Spleen (tissue), 11 donors: ENCODE measurements at regions not wholly inside any gene's neighbourhood (a gene's known extent, or its start where the extent isn't known, plus 50 kb on each side); places are given as distances from the start of the nearest gene placed in this dataset.

ENCODE experiments used
- DNase-seq: peaks from one replicate; pipeline ENCODE4 v3.0.0-alpha.2; 2020
- H3K27ac ChIP-seq, 8 donors: fragments of 200-600 bp; sonication (generic) in 7 of 8; 1 replicate in 4 of 8; 2 replicates in 4 of 8; pipeline versions ENCODE4 v1.5.0 to v1.8.0; 2016 to 2021; ENCODE audit warnings: inconsistent platforms in 4 of 8, mild to moderate bottlenecking in 4 of 8, moderate library complexity in 1 of 8
- H3K27me3 ChIP-seq, 7 donors: fragments of 200-600 bp; sonication (generic) in 6 of 7; replicated peaks in 1 of 7; 1 replicate in 4 of 7; 2 replicates in 3 of 7; pipeline versions ENCODE4 v1.5.0 to v1.8.0; 2016 to 2021; ENCODE audit warnings: inconsistent platforms in 3 of 7, mild to moderate bottlenecking in 1 of 7
- H3K36me3 ChIP-seq, 6 donors: fragments of 200-600 bp; sonication (generic) in 5 of 6; 1 replicate in 4 of 6; 2 replicates in 2 of 6; pipeline versions ENCODE4 v1.5.0 to v1.8.0; 2016 to 2021; ENCODE audit warnings: inconsistent platforms in 2 of 6
- H3K4me1 ChIP-seq, 6 donors: fragments of 200-600 bp; sonication (generic) in 5 of 6; 1 replicate in 3 of 6; 2 replicates in 3 of 6; pipeline versions ENCODE4 v1.5.0 to v1.8.0; 2016 to 2021; ENCODE audit warnings: inconsistent platforms in 3 of 6
- H3K4me3 ChIP-seq, 8 donors: fragments of 200-600 bp; sonication (generic) in 7 of 8; 1 replicate in 4 of 8; 2 replicates in 4 of 8; pipeline versions ENCODE4 v1.5.0 to v1.8.0; 2016 to 2021; ENCODE audit warnings: inconsistent platforms in 4 of 8, mild to moderate bottlenecking in 4 of 8, moderate library complexity in 2 of 8
- H3K9me3 ChIP-seq, 8 donors: fragments of 200-600 bp; sonication (generic) in 7 of 8; 1 replicate in 4 of 8; 2 replicates in 4 of 8; pipeline versions ENCODE4 v1.5.0 to v1.8.0; 2016 to 2021; ENCODE audit warnings: inconsistent platforms in 4 of 8
- POLR2A ChIP-seq, 3 donors: fragments of 450-650 bp; IDR thresholded peaks; one replicate each; pipeline ENCODE4 v1.5.1; 2017; ENCODE audit warnings: antibody characterized with exemption in 3 of 3, mild to moderate bottlenecking in 1 of 3
- POLR2AphosphoS5 ChIP-seq, 3 donors: sonication (generic); formaldehyde crosslinking; IDR thresholded peaks; one replicate each; pipeline ENCODE4 v1.5.1; 2017; ENCODE audit warnings: antibody characterized with exemption in 3 of 3
- WGBS, 5 donors: extraction: QIAGEN DNeasy Blood & Tissue Kit in 3 of 5; methylation state at CpG; one replicate each; pipeline versions ENCODE4 v1.1.5 to v1.1.7; 2013 to 2018; 5-methylcytosine and 5-hydroxymethylcytosine counted together
- intact Hi-C: fragments of 100-400 bp; cut with DNase I; formaldehyde crosslinking; loops from one replicate; pipeline ENCODE4 v1.15.0; 2023; ENCODE audit warnings: low total_unique reads
- TF ChIP-seq, protein P1 (sequence below), 11 experiments: fragments of 200-600 bp in 7 of 11; fragments of 450-650 bp in 4 of 11; sonication (generic) in 4 of 11; IDR thresholded peaks in 8 of 11; conservative IDR thresholded peaks in 3 of 11; 1 replicate in 7 of 11; 2 replicates in 4 of 11; pipeline versions ENCODE4 v1.4.0 to v1.8.0; 2016 to 2021; ENCODE audit warnings: antibody characterized with exemption in 11 of 11, inconsistent platforms in 4 of 11, mild to moderate bottlenecking in 1 of 11
- donor health status: healthy with polysubstance abuse.
- donor health status: DM: no; HTN: no; CAD: no; lungs with moderate emphysema.
- donor health status: DM: no; HTN: no; CAD: no.
- donor health status: Bipolar disorder and iron deficiency.
- donor health status: healthy.
- donor health status: DM: no; HTN: no; CAD: no.
- donor health status: DM: yes; HTN: yes; CAD: no.

DNA sequence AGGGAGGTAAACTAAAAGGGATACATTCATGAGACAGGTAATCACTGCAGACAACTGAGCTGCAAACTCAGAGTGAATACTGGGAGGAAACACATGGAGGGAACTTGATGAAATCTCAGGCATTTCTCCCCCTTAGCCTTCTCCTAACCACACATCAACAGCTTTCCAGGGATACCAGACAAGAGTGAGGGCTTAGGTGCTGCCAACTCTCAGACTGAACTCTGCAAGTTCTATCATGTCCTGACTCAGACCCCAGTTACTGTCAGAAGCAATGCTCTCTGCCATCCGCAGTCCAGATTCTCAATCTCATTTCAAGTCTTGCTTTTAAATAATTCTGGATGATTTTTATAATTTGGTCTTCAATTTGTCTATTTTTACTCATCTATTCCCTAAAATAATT is 267.3 kb downstream of the LTN1 start:
- DNase-seq, result no peak
- Histone ChIP-seq H3K9me3 (no peaks in the 10 kb centered on the region), H3K27ac (no peak overlapping the region), H3K27me3 (no peaks in the 10 kb centered on the region), H3K4me3 (no peak overlapping the region), H3K36me3 (no peaks in the 10 kb centered on the region), H3K4me1 (no peaks in the 10 kb centered on the region)
- 90 to 100% (median 97%) methylated on average over 1 of the region's 1 CpG for WGBS, 5 donors
- TF ChIP-seq POLR2AphosphoS5 (IDR thresholded peaks at IDR 0.05) (no peak), POLR2A (IDR thresholded peaks at IDR 0.05) (no peak)
- TF ChIP-seq, protein P1, sequence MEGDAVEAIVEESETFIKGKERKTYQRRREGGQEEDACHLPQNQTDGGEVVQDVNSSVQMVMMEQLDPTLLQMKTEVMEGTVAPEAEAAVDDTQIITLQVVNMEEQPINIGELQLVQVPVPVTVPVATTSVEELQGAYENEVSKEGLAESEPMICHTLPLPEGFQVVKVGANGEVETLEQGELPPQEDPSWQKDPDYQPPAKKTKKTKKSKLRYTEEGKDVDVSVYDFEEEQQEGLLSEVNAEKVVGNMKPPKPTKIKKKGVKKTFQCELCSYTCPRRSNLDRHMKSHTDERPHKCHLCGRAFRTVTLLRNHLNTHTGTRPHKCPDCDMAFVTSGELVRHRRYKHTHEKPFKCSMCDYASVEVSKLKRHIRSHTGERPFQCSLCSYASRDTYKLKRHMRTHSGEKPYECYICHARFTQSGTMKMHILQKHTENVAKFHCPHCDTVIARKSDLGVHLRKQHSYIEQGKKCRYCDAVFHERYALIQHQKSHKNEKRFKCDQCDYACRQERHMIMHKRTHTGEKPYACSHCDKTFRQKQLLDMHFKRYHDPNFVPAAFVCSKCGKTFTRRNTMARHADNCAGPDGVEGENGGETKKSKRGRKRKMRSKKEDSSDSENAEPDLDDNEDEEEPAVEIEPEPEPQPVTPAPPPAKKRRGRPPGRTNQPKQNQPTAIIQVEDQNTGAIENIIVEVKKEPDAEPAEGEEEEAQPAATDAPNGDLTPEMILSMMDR (IDR thresholded peaks at IDR 0.05 in 8 of 11, conservative IDR thresholded peaks at IDR 0.05 in 3 of 11), result no peak
- intact Hi-C loops, result no loop called here

DNA sequence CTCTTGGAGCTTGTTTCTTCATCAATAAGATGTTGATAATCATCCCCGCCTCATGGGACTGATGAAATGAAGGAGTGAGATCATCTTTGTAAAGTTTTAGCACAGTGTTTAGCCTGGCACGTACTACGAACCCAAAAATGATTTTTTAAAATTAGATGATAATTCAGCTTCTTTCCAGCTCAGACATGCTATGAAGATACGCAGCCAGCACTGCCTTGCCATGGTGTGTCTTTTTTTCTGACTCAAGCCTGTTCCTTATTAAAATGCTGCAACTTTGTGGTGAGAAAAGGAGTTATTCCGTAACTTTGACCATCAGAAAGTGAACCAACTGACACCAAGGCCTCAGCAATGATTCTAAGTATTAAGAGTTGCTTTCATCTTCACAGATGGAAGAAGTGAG is 269.0 kb downstream of the LTN1 start:
- Histone ChIP-seq H3K27ac (no peak overlapping the region), H3K4me1 (no peaks in the 10 kb centered on the region), H3K4me3 (no peak overlapping the region), H3K27me3 (no peaks in the 10 kb centered on the region), H3K36me3 (no peaks in the 10 kb centered on the region), H3K9me3 (no peaks in the 10 kb centered on the region)
- 85 to 94% (median 91%) methylated on average over 5 of the region's 5 CpGs for WGBS, 5 donors
- no peak for DNase-seq
- intact Hi-C loops, result no loop called here
- TF ChIP-seq, protein P1 (IDR thresholded peaks at IDR 0.05 in 8 of 11, conservative IDR thresholded peaks at IDR 0.05 in 3 of 11), result no peak
- TF ChIP-seq POLR2A (IDR thresholded peaks at IDR 0.05) (no peak), POLR2AphosphoS5 (IDR thresholded peaks at IDR 0.05) (no peak)

DNA sequence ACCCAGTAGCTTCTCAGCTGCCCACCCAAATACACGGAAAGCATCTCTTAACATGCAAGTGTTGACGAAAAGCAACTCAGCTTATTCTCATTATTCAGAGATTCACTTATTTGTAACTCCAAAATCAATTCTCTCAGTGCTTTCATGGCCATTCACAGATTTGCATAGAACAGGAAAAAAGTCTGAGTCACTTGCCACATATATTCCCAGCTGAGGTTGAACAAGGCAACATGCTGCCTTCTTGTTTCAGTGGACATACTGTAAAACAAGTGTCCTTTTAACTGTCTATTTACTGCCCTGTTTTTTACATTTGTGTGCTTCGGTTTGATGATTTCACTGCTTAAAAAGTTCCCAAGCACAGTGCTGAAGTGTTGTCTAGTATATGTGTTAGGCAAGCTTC is 273.0 kb downstream of the LTN1 start:
- H3K9me3 ChIP-seq, result no peaks in the 10 kb centered on the region
- H3K27ac ChIP-seq, result no peak overlapping the region
- TF ChIP-seq POLR2AphosphoS5 (IDR thresholded peaks at IDR 0.05) (no peak), POLR2A (IDR thresholded peaks at IDR 0.05) (no peak)
- TF ChIP-seq, protein P1 (IDR thresholded peaks at IDR 0.05 in 8 of 11, conservative IDR thresholded peaks at IDR 0.05 in 3 of 11), result no peak
- no peak for DNase-seq
- H3K27me3 ChIP-seq, result no peaks in the 10 kb centered on the region
- H3K4me1 ChIP-seq, result no peaks in the 10 kb centered on the region
- H3K4me3 ChIP-seq, result no peak overlapping the region
- intact Hi-C loops, result no loop called here
- WGBS, 5 donors, result 90 to 96% (median 94%) methylated on average over 3 of the region's 3 CpGs
- H3K36me3 ChIP-seq, result no peaks in the 10 kb centered on the region

DNA sequence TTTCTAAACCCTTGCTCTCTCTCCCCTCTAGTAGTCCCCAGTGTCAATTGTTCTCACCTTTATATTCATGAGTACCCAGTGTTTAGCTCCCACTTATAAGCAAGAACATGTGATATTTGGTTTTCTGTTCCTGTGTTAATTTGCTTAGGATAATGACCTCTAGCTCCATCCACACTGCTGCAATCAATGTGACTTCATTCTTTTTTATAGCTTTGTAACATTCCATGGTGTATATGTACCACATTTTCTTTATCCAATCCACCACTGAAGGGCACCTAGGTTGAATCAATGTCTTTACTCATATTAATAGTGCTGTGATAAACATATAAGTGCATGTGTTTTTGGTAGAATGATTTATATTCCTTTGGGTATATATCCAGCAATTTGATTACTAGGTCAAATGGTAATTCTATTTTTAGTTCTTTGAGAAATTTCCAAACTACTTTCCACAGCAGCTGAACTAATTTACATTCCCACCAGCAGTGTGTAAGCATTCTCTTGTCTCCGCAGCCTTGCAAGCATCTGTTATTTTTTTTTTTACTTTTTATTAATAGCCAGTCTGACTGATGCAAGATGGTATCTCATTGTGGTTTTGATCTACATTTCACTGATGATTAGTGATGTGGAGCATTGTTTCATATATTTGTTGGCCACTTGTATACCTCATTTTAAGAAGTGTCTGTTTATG is 277.8 kb downstream of the LTN1 start:
- TF ChIP-seq, protein P1 (IDR thresholded peaks at IDR 0.05 in 8 of 11, conservative IDR thresholded peaks at IDR 0.05 in 3 of 11), result no peak
- TF ChIP-seq POLR2AphosphoS5 (IDR thresholded peaks at IDR 0.05), result no peak
- TF ChIP-seq POLR2A (IDR thresholded peaks at IDR 0.05), result no peak
- Histone ChIP-seq H3K27ac (no peak overlapping the region), H3K4me3 (no peak overlapping the region), H3K4me1 (no peaks in the 10 kb centered on the region), H3K27me3 (no peaks in the 10 kb centered on the region), H3K9me3 (no peaks in the 10 kb centered on the region), H3K36me3 (no peaks in the 10 kb centered on the region)
- intact Hi-C loops, result no loop called here
- DNase-seq, result no peak
- 32 to 71% (median 61%) methylated on average over 1 of the region's 1 CpG for WGBS, 5 donors
